ENCODE measurements at regions not wholly inside any gene's neighbourhood (a gene's known extent, or its start where the extent isn't known, plus 50 kb on each side); places are given as distances from the start of the nearest gene placed in this dataset.
"Not testable (repeated sequence)": the region's sequence is repeated elsewhere in the genome, so short reads cannot be mapped to it uniquely, and the experiment has no call there.

GRCh38 chr4:96342790-96343455 is 503.0 kb downstream of the PDHA2 start:
- no peak for DNase-seq

- no peak for DNase-seq
These were observed 503.9 kb downstream of the PDHA2 start for GRCh38 chr4:96343836-96344235.

- no peak for DNase-seq
These were observed 507.7 kb downstream of the PDHA2 start for GRCh38 chr4:96347582-96347981.

DNA sequence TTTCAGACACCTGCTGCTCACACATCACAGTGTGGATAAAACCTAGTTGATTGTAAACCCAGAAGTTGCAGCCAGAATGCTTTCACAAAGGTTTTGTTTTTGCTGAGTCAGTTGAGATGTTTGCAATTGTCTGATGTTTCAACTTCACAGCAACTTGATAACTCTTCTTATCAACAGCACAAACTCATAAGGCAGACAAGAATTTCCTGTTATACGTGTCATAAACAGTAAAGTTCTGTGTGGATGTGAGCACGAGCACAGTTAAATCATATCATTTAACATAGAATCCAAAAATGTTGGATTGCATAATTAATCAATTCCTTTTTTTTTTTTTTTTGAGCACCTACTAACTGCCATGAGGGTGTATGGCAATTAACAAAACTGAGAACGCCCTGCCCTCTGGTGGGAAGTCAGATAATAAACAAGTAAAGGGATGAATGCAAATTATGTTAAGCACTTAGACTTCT is 512.2 kb downstream of the PDHA2 start:
- no peak for DNase-seq

DNA sequence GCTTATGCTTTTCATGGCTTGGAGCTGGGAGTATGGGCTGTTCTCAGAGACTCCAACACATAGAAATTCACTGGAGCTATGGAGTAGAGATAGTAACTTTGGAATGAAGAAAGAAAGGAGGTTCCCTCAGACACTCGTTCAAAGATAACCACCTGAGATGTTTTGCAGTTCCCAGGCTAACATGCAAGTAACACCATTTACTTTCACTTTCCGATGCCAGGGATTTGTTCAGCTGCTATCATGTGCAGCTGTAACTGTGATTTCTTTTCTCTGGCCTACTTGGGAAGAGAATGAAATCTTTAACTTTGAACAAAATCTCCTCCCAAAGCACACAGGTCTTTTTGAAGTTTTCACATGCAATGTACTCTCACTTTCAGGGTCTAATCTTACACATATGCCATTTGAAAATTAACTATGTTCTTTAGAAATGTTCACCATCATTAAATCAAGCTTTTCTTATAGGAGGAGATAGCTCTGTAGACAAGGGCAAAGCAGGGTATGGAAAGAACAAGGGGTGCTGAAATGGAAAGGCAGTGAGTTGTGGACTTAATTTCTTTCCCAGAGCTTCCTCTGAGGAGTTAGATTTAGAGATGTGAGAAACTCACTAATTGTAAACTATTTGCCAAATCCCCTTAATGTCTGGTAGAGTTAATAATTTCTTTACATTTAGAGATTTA is 514.3 kb downstream of the PDHA2 start:
- no peak for DNase-seq

GRCh38 chr4:96355414-96355813 is 515.5 kb downstream of the PDHA2 start:
- DNase-seq = no peak

GRCh38 chr4:96356591-96357370 is 516.9 kb downstream of the PDHA2 start:
- DNase-seq = no peak

DNA sequence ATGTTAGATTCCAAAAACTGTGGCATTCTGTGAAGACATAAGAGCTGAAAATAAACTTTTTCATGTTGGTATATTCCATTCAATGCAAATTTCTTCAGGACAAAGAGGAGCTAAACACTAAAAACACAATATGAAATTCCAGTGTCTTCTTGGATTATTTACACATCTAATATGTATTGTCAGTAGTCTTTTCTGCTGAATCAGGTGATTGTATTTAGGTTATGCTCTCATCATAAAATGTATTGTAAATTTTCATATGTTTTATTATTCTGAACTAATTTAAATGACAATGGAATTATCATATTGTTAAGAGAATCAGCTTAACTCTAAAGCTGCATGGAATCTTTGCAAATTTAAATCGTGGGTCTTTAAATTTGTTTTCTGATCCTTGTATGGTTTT is 526.7 kb downstream of the PDHA2 start:
- no peak for DNase-seq

DNA sequence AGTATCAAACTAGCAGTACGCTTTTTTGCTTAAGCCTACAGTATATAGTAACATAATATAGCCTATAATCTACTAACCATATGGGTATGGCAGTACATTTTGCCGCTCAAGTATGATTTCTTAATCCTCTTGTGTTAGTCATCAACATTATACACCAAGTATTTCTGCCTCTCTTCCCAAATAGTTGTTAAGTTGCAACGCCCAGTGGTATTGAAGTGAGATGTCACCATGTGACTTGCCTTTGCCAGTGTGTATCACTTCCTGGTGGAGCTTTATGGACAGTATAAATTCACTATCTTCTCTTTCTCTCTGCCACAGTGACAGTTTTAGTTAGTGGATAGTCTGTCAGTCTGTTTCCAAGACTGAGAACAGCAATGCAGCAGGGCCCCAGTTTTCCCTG is 535.5 kb downstream of the PDHA2 start:
- no peak for DNase-seq

DNA sequence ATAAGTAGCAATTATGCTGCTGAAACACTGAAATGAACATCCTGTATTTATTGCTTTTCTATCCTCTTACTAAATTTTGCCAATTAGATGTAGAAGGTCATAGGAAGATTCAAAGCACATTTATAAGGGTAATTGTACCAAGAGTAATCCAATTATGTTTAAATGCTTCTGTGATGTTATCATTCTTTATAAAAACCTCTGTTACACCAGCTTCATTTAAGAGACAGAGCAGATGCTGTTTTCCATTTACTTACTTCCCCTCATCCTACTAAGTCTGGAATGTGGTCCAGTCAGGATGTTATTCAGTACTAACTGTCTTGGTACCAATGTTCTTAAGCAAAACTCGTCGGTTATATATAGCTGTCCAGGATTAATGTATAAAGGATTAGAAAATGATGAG is 539.6 kb downstream of the PDHA2 start:
- DNase-seq = no peak

DNA sequence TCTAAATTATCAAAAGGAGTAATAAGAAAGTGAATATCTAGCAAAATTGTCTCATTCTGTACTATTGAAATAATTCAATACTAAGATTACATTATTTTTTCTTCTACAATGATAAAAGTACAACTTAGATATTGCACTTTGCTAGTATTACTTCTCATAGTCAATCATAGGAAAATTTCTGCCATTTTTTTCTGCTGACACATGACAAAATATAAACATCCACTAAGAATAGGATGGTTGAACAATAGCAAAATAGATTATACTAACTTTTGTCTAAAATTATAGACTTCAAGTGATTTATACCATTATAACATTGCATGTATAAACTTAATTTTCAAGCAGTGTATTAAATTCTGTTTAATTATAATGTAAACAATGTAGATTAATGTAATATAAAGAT is 540.2 kb downstream of the PDHA2 start:
- DNase-seq = no peak

GRCh38 chr4:96383349-96383748 is 543.5 kb downstream of the PDHA2 start:
- no peak for DNase-seq

GRCh38 chr4:96389770-96390169 is 549.9 kb downstream of the PDHA2 start:
- no peak for DNase-seq

- DNase-seq = no peak
These were observed 550.5 kb downstream of the PDHA2 start for GRCh38 chr4:96390404-96390803.

DNA sequence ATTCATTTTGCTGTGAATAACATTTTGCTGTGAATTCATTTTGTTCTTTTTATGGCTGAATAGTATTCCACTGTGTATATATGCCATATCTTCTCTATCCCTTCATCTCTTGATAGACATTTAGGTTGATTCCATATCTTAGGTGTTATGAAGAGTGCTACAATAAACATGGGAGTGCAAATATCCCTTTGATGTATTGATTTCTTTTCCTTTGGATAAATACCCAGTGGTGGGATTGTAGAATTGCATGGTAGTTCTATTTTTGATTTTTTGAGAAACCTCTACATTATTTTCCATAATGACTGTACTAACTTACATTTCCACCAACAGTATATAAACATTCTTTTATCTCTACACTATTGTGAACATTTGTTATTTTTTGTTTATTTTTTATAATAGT is 555.9 kb downstream of the PDHA2 start:
- DNase-seq = no peak

GRCh38 chr4:96406742-96407141 is 566.8 kb downstream of the PDHA2 start:
- DNase-seq = no peak

DNA sequence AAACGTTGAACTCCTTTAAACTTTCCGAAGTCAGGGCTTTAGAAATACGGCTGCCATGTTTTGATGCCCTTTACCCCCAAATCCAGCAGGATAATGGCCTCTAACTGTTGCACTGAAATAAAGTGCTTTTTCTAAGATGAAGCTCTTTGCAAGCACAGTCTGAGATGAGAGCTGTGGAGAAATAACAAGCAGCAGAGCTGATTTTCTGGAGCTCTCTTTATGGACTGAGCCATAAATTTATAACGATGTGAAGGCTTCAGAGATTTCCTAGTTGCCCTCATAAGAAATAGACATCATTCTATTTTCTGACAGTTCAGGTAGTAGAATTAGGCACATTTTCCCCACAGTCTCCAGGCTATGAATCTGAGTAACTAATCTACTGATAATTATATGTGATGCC is 567.3 kb downstream of the PDHA2 start:
- DNase-seq = no peak

DNA sequence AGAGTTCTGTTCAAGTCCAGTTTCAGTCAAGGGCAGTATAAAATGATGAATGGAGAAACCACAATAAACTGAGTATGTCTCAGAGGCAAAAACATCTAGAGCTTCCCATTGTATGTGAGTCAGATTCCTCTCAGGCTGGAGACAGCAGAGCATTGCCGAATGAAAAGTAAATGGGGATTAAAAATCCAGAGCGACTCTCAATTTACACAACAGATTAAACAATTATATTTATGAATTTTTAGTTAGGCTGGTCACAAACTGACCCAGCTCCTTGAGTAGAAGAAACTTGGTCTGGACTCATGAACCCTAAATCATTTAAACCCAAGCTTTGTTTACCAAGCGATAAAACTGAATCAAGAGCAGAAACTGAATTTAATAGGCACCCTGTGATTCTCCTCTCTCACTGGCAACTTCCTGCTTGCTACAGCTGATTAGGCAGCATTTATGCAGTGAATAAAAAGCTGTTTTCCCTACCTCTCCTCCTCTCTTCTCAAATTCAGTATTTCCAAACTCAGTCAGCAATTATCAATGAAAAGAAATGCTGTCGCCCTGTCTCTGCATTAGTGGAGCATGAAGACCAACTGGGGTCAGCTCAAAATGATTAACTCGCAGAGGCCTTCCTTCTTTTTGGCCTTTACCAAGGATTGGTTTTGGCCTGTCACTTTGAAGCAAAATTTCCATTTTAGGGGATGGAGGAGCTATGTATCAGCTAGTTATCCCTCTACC is 568.0 kb downstream of the PDHA2 start:
- DNase-seq = no peak

GRCh38 chr4:96414853-96415252 is 575.0 kb downstream of the PDHA2 start:
- DNase-seq = not testable (repeated sequence)

- DNase-seq = no peak
These were observed 589.8 kb downstream of the PDHA2 start for GRCh38 chr4:96429657-96430056.

DNA sequence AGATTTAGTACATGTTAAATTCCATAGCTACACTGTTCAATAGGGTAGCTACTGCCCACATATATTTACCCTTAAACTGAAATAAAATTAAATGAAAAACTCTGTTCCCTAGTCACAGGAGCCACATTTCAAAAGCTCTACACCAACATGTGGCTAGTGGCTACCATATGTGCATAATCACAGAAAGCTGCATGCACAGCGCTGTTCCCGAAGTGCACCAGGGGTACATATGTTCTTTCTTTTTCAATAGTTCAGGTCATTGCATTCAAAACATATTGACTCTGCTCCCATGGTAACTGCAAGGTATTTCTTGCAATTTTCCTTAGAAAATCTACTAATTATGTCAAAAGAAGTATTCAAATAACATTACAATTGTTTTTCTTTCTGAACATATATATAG is 591.2 kb downstream of the PDHA2 start:
- no peak for DNase-seq

GRCh38 chr4:96448315-96448872 is 608.5 kb downstream of the PDHA2 start:
- DNase-seq = no peak

Measured in NCI-H1694 (cell line).